Liver (tissue), 3 donors: ENCODE measurements at regions not wholly inside any gene's neighbourhood (a gene's known extent, or its start where the extent isn't known, plus 50 kb on each side); places are given as distances from the start of the nearest gene placed in this dataset.

Experiments used
- FOXA1 ChIP-seq: IDR thresholded peaks from 2 replicates; pipeline ENCODE4 v1.6.1; 2016; ENCODE audit warnings: antibody characterized with exemption
- FOXA2 ChIP-seq: IDR thresholded peaks from 2 replicates; pipeline ENCODE4 v1.6.1; 2016; ENCODE audit warnings: antibody characterized with exemption
- GABPA ChIP-seq, 2 donors: IDR thresholded peaks in 1 of 2; conservative IDR thresholded peaks in 1 of 2; 2 replicates each; pipeline ENCODE4 v1.6.1; 2016; ENCODE audit warnings: antibody characterized with exemption in 2 of 2, mild to moderate bottlenecking in 1 of 2, moderate library complexity in 1 of 2
- HNF4A ChIP-seq, 2 donors: conservative IDR thresholded peaks; 2 replicates each; pipeline ENCODE4 v1.6.1; 2016; ENCODE audit warnings: antibody characterized with exemption in 2 of 2, mild to moderate bottlenecking in 2 of 2
- JUND ChIP-seq, 2 donors: IDR thresholded peaks; 2 replicates each; pipeline ENCODE4 v1.6.1; 2016; ENCODE audit warnings: antibody characterized with exemption in 2 of 2
- RAD21 ChIP-seq, 2 donors: IDR thresholded peaks; 2 replicates each; pipeline ENCODE4 v1.6.1; 2016; ENCODE audit warnings: antibody characterized with exemption in 2 of 2, mild to moderate bottlenecking in 2 of 2
- SP1 ChIP-seq: IDR thresholded peaks from 2 replicates; pipeline ENCODE4 v1.6.1; 2018; ENCODE audit warnings: antibody characterized with exemption, mild to moderate bottlenecking
- TAF1 ChIP-seq: conservative IDR thresholded peaks from 2 replicates; pipeline ENCODE4 v1.6.1; 2016; ENCODE audit warnings: antibody characterized with exemption, mild to moderate bottlenecking
- YY1 ChIP-seq: IDR thresholded peaks from 2 replicates; pipeline ENCODE4 v1.6.1; 2016; ENCODE audit warnings: antibody characterized with exemption, mild to moderate bottlenecking
- TF ChIP-seq, protein P1 (sequence below): fragments of 150-350 bp; IDR thresholded peaks from 2 replicates; pipeline ENCODE4 v1.5.1; 2017; ENCODE audit warnings: improper control_type of control experiment, low read depth, low read length; ENCODE audit not compliant: missing input control
- TF ChIP-seq, protein P2 (sequence below): IDR thresholded peaks from 2 replicates; pipeline ENCODE4 v1.6.1; 2016; ENCODE audit warnings: antibody characterized with exemption
- TF ChIP-seq, protein P3 (sequence below): IDR thresholded peaks from 2 replicates; pipeline ENCODE4 v1.6.1; 2016; ENCODE audit warnings: antibody characterized with exemption, mild to moderate bottlenecking
- TF ChIP-seq, protein P4 (sequence below): IDR thresholded peaks from 2 replicates; pipeline ENCODE4 v1.6.1; 2016; ENCODE audit warnings: antibody characterized with exemption
- TF ChIP-seq, protein P5 (sequence below): IDR thresholded peaks from 2 replicates; pipeline ENCODE4 v1.6.1; 2016; ENCODE audit warnings: antibody characterized with exemption
- donor health status: healthy.
- donor health status: healthy.

DNA sequence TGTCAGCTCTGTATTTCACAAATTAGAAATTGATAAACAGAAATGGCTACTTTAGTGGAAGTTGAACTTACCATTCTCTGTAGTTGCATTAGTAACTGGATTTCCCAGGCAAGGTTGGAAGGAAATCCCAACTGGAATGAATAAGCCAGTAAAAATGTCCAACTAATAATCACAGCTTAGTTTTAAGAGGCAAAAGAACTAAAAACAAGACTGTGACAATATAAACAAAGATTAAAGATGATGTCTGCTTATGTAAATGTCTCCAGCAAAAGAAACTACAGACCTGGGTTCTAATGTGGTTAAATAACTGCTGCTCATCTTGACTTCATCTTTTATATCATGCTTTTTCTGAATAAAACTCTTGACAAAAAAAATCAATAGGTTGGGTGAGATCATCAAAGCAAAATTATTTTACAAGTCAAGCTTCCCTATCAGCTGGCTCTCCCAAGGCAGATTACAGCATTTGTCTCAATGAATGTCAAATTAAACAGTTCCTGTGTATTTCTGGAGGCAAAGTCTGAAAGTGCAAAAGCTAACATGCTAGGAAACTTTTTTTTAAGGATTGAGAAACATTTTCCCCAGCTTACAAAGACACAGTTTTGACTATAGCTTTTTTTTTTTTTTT, 62.3 kb upstream of the HMHB1 start:
- TF ChIP-seq, protein P1, sequence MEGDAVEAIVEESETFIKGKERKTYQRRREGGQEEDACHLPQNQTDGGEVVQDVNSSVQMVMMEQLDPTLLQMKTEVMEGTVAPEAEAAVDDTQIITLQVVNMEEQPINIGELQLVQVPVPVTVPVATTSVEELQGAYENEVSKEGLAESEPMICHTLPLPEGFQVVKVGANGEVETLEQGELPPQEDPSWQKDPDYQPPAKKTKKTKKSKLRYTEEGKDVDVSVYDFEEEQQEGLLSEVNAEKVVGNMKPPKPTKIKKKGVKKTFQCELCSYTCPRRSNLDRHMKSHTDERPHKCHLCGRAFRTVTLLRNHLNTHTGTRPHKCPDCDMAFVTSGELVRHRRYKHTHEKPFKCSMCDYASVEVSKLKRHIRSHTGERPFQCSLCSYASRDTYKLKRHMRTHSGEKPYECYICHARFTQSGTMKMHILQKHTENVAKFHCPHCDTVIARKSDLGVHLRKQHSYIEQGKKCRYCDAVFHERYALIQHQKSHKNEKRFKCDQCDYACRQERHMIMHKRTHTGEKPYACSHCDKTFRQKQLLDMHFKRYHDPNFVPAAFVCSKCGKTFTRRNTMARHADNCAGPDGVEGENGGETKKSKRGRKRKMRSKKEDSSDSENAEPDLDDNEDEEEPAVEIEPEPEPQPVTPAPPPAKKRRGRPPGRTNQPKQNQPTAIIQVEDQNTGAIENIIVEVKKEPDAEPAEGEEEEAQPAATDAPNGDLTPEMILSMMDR, result no peak
- TF ChIP-seq, protein P2, sequence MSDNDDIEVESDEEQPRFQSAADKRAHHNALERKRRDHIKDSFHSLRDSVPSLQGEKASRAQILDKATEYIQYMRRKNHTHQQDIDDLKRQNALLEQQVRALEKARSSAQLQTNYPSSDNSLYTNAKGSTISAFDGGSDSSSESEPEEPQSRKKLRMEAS, result peak; percentile 48
- peak; percentile 43 to 46 for TF ChIP-seq RAD21 (IDR thresholded peaks at IDR 0.05)
- TF ChIP-seq, protein P3, sequence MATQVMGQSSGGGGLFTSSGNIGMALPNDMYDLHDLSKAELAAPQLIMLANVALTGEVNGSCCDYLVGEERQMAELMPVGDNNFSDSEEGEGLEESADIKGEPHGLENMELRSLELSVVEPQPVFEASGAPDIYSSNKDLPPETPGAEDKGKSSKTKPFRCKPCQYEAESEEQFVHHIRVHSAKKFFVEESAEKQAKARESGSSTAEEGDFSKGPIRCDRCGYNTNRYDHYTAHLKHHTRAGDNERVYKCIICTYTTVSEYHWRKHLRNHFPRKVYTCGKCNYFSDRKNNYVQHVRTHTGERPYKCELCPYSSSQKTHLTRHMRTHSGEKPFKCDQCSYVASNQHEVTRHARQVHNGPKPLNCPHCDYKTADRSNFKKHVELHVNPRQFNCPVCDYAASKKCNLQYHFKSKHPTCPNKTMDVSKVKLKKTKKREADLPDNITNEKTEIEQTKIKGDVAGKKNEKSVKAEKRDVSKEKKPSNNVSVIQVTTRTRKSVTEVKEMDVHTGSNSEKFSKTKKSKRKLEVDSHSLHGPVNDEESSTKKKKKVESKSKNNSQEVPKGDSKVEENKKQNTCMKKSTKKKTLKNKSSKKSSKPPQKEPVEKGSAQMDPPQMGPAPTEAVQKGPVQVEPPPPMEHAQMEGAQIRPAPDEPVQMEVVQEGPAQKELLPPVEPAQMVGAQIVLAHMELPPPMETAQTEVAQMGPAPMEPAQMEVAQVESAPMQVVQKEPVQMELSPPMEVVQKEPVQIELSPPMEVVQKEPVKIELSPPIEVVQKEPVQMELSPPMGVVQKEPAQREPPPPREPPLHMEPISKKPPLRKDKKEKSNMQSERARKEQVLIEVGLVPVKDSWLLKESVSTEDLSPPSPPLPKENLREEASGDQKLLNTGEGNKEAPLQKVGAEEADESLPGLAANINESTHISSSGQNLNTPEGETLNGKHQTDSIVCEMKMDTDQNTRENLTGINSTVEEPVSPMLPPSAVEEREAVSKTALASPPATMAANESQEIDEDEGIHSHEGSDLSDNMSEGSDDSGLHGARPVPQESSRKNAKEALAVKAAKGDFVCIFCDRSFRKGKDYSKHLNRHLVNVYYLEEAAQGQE, result peak; percentile 29
- no peak for TF ChIP-seq TAF1
- TF ChIP-seq, protein P4, sequence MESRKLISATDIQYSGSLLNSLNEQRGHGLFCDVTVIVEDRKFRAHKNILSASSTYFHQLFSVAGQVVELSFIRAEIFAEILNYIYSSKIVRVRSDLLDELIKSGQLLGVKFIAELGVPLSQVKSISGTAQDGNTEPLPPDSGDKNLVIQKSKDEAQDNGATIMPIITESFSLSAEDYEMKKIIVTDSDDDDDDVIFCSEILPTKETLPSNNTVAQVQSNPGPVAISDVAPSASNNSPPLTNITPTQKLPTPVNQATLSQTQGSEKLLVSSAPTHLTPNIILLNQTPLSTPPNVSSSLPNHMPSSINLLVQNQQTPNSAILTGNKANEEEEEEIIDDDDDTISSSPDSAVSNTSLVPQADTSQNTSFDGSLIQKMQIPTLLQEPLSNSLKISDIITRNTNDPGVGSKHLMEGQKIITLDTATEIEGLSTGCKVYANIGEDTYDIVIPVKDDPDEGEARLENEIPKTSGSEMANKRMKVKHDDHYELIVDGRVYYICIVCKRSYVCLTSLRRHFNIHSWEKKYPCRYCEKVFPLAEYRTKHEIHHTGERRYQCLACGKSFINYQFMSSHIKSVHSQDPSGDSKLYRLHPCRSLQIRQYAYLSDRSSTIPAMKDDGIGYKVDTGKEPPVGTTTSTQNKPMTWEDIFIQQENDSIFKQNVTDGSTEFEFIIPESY, result peak; percentile 31
- TF ChIP-seq HNF4A (conservative IDR thresholded peaks at IDR 0.05), result peak; percentile 94 to 95
- TF ChIP-seq SP1, result peak; percentile 77
- TF ChIP-seq JUND (IDR thresholded peaks at IDR 0.05), result peak; percentile 82 to 87
- peak; percentile 39 for TF ChIP-seq YY1
- TF ChIP-seq FOXA1, result no peak
- TF ChIP-seq, protein P5, sequence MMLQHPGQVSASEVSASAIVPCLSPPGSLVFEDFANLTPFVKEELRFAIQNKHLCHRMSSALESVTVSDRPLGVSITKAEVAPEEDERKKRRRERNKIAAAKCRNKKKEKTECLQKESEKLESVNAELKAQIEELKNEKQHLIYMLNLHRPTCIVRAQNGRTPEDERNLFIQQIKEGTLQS, result peak; percentile 54
- TF ChIP-seq GABPA (IDR thresholded peaks at IDR 0.05 in 1 of 2, conservative IDR thresholded peaks at IDR 0.05 in 1 of 2), result no peak
- TF ChIP-seq FOXA2, result no peak
